Fibroblast of skin of scalp (primary cell): ENCODE measurements at regions not wholly inside any gene's neighbourhood (a gene's known extent, or its start where the extent isn't known, plus 50 kb on each side); places are given as distances from the start of the nearest gene placed in this dataset.
"Not testable (repeated sequence)": the region's sequence is repeated elsewhere in the genome, so short reads cannot be mapped to it uniquely, and the experiment has no call there.

Source experiments
- DNase-seq: peaks from one replicate; pipeline ENCODE4 v3.0.0-alpha.2; 2013

GRCh38 chr13:69092615-69093322 lies 1014.9 kb upstream of the ATXN8OS start:
- no peak for DNase-seq

GRCh38 chr13:69077267-69077666 lies 1030.4 kb upstream of the ATXN8OS start:
- no peak for DNase-seq

- DNase-seq, result no peak
Measured at GRCh38 chr13:69069554-69070133, 1038.0 kb upstream of the ATXN8OS start.

- DNase-seq, result no peak
Measured at GRCh38 chr13:69050696-69051095, 1056.9 kb upstream of the ATXN8OS start.

- DNase-seq, result no peak
Measured at GRCh38 chr13:69044629-69045028, 1063.0 kb upstream of the ATXN8OS start.

- DNase-seq, result no peak
Measured at GRCh38 chr13:69040898-69041297, 1066.7 kb upstream of the ATXN8OS start.

- no peak for DNase-seq
Measured at GRCh38 chr13:69035771-69036170, 1071.9 kb upstream of the ATXN8OS start.

GRCh38 chr13:69028936-69029335 lies 1078.7 kb upstream of the ATXN8OS start:
- DNase-seq, result no peak

GRCh38 chr13:69020120-69020519 lies 1087.5 kb upstream of the ATXN8OS start:
- no peak for DNase-seq

- not testable (repeated sequence) for DNase-seq
Measured at GRCh38 chr13:69018173-69018572, 1089.5 kb upstream of the ATXN8OS start.

- no peak for DNase-seq
Measured at GRCh38 chr13:69010789-69011188, 1096.8 kb upstream of the ATXN8OS start.

GRCh38 chr13:69008499-69008898 lies 1099.1 kb upstream of the ATXN8OS start:
- no peak for DNase-seq

GRCh38 chr13:68998056-68998455 lies 1109.6 kb upstream of the ATXN8OS start:
- no peak for DNase-seq

GRCh38 chr13:68996668-68997025 lies 1111.0 kb upstream of the ATXN8OS start:
- DNase-seq, result no peak

- DNase-seq, result no peak
Measured at GRCh38 chr13:68995972-68996667, 1111.5 kb upstream of the ATXN8OS start.

GRCh38 chr13:68993154-68993553 lies 1114.5 kb upstream of the ATXN8OS start:
- no peak for DNase-seq

GRCh38 chr13:68988176-68988575 lies 1119.5 kb upstream of the ATXN8OS start:
- DNase-seq, result no peak

GRCh38 chr13:68987585-68987984 lies 1120.0 kb upstream of the ATXN8OS start:
- DNase-seq, result no peak

GRCh38 chr13:68984688-68985319 lies 1122.8 kb upstream of the ATXN8OS start:
- no peak for DNase-seq

- no peak for DNase-seq
Measured at GRCh38 chr13:68982961-68983619, 1124.5 kb upstream of the ATXN8OS start.

GRCh38 chr13:68976287-68976686 lies 1131.3 kb upstream of the ATXN8OS start:
- DNase-seq, result no peak

- DNase-seq, result no peak
Measured at GRCh38 chr13:68970532-68970931, 1137.1 kb upstream of the ATXN8OS start.

GRCh38 chr13:68948586-68948985 lies 1159.0 kb upstream of the ATXN8OS start:
- DNase-seq, result no peak
